ENCODE measurements at regions not wholly inside any gene's neighbourhood (a gene's known extent, or its start where the extent isn't known, plus 50 kb on each side); places are given as distances from the start of the nearest gene placed in this dataset.

DNA sequence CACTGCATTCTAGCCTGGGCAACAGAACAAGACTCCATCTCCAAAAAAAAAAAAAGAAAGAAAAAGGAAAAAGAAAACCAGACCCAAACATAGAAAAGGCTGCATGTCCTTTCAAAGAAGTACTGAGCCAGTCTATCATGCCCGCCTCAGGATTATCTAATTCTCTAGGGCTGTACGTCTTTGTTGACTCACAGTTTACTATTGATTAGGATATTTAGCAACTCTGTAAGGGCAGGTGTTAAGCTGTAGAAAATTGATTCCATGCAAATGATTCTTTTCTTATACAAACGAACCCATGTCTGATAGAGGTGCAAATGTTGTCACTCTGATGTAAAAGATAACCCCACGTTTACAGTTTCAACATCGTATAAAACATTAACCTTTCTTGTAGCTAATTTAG is 209.0 kb downstream of the TTLL2 start:
- DNase-seq (ENCODE audit: low spot score), result no peak
- TF ChIP-seq, protein P1, sequence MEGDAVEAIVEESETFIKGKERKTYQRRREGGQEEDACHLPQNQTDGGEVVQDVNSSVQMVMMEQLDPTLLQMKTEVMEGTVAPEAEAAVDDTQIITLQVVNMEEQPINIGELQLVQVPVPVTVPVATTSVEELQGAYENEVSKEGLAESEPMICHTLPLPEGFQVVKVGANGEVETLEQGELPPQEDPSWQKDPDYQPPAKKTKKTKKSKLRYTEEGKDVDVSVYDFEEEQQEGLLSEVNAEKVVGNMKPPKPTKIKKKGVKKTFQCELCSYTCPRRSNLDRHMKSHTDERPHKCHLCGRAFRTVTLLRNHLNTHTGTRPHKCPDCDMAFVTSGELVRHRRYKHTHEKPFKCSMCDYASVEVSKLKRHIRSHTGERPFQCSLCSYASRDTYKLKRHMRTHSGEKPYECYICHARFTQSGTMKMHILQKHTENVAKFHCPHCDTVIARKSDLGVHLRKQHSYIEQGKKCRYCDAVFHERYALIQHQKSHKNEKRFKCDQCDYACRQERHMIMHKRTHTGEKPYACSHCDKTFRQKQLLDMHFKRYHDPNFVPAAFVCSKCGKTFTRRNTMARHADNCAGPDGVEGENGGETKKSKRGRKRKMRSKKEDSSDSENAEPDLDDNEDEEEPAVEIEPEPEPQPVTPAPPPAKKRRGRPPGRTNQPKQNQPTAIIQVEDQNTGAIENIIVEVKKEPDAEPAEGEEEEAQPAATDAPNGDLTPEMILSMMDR (IDR thresholded peaks at IDR 0.05; ENCODE audit: extremely low read depth, missing control alignments), result no peak

DNA sequence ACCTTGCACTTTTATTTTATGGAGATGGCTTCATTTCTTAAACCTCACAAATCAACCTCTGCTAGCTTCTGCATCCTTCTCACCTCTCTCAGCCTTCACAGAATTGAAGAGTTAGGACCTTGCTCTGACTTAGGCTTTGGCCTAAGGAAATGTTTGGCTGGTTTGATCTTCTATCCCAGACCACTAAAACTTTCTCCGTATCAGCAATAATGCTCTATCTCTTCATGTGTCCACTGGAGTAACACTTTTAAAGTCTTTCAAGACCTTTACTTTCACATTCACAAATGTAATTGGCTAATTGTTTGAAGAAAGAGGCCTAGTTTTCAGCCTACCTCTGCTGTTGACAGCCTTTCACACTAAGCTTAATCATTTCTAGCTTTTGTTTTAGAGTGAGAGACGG is 212.9 kb downstream of the TTLL2 start:
- DNase-seq (ENCODE audit: low spot score), result no peak
- TF ChIP-seq, protein P1 (IDR thresholded peaks at IDR 0.05; ENCODE audit: extremely low read depth, missing control alignments), result no peak

DNA sequence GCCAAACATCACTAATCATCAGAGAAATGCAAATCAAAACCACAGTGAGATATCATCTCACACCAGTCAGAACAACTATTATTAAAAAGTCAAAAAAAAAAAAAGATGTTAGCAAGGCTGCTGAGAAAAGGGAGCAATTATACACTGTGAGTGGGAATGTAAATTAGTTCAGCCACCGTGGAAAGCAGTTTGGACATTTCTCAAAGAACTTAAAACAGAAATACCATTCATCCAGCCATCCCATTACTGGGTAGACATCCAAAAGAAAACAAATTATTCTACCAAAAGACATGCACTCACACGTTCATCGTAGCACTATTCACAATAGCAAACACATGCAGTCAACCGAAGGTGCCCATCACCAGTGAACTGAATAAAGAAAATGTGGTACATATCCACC is 213.9 kb downstream of the TTLL2 start:
- no peak for DNase-seq (ENCODE audit: low spot score)
- TF ChIP-seq, protein P1 (IDR thresholded peaks at IDR 0.05; ENCODE audit: extremely low read depth, missing control alignments), result no peak

DNA sequence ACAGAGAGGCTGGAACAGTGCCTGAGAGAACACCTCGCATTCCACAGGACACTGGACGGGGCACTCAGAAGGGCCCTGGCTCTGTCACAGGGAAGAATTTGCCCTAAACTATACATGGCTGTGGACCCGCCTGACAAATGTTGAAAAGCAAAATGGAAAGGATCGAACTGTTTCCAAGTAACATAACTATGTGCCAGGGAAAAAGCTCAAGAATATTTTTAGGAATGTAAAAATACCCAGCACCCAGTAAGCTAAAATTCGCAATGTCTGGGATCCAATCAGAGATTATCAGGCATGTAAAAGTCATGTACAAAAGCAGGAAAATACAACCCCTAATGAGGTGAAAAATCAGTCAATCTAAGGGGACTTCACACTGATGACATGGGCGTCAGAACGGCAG is 215.9 kb downstream of the TTLL2 start:
- DNase-seq (ENCODE audit: low spot score), result no peak
- TF ChIP-seq, protein P1 (IDR thresholded peaks at IDR 0.05; ENCODE audit: extremely low read depth, missing control alignments), result no peak

DNA sequence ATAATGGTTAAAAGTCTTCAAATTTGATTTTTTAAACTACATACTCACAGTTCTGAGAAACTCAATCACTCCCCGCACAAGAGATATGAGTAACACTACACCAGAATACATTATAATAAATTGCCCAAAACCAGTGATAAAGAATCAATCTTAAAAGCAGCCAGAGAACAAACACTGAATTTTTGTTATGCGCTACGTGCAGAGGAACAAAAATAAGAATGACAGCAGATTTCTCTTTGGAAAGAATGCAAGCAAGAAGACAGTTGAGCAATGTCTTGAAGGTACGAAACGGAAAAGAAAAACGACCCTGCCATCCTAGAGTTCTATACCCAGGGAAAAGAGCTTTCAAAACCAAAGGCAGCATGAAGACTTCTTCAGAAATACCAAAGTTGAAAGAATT is 216.7 kb downstream of the TTLL2 start:
- no peak for DNase-seq (ENCODE audit: low spot score)
- TF ChIP-seq, protein P1 (IDR thresholded peaks at IDR 0.05; ENCODE audit: extremely low read depth, missing control alignments), result no peak

DNA sequence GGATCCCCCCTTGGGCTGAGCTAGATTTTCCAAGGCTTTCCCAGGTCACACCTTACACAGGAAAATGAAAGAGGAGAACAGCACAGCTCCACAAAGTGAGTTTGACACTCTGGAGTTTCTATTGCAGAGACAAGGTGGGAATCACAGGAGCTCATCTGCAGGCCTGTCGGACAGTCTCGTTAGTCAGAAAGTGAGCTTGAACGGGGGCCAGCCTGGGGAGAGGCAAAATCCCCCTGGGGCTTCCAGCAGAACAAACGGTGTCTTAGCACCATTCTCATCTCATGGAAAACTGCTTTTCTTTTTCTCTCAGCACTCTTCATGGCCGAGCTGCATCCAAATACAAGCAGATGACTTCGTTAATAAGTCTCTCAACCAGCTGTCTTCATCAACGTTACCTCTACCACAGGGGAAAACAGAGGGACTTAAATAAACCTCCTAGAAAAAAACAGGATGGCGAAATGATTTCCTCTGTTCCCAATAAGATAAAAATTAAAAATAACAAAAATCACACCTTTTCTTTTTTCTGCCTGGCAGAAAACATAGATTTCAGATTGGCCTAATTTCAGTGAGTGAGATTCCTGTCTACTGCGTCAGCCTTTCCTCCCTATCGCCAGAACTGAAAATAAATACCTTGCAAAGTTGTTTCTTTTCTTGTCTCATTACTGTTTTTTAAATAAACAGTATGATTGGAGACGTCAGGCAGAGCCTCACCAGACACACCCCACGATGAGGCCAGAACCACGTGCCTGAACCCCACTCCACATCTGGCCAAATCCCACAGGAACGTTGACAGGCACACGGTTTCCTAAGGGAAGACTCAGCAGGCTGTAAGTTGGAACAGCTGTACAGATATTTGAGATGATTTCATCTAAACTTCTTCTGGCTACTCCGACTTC is 219.0 kb downstream of the TTLL2 start:
- DNase-seq (ENCODE audit: low spot score), result no peak
- TF ChIP-seq, protein P1 (IDR thresholded peaks at IDR 0.05; ENCODE audit: extremely low read depth, missing control alignments), result no peak

DNA sequence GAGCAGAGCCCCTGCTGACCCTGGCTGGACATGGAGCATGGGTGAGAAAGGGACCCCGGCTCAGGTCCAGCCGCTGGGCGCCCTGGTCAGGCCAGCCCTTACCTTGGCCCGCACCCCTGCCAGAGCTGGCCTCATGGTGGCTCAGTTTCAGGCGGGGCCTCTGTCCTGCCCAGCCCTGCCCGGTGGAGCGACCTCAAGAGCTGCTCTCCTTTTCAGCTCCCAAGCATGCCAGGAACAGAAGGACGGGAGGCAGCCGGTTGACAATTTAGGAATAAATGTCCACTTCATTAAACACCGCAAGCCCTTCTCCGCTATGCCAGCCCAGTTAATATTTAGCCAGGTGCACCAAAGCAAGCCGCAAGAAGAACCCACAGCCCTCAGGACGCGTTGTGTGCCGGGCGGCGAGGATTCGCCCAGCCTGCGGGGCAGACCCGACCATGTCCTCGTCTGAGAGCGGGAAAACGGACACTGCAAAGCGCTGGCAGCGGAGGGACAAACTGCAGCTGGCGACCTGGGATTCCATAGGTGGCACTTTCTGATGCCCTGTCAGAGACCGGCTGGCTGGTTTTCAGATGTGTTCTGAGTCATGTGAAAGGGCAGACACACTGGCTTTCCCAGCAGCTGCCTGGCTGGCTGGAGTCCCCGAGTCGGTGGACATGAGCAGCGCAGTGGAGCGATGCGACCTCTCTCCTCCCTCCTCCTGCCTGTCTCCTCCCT is 221.9 kb downstream of the TTLL2 start:
- TF ChIP-seq, protein P1 (IDR thresholded peaks at IDR 0.05; ENCODE audit: extremely low read depth, missing control alignments), result no peak
- no peak for DNase-seq (ENCODE audit: low spot score)
